GM06990 (cell line): ENCODE measurements at regions not wholly inside any gene's neighbourhood (a gene's known extent, or its start where the extent isn't known, plus 50 kb on each side); places are given as distances from the start of the nearest gene placed in this dataset.
"Not testable (repeated sequence)": the region's sequence is repeated elsewhere in the genome, so short reads cannot be mapped to it uniquely, and the experiment has no call there.

Experiments used
- DNase-seq: peaks from one replicate; pipeline ENCODE4 v3.0.0-alpha.2; 2011; ENCODE audit not compliant: insufficient read length; ENCODE audit errors: extremely low read depth
- H3K27me3 ChIP-seq: replicated peaks from 2 replicates; pipeline ENCODE4 v1.6.0; 2011; ENCODE audit warnings: low read length; ENCODE audit not compliant: control insufficient read depth, insufficient read depth
- H3K36me3 ChIP-seq: 2 replicates; pipeline ENCODE4 v1.5.1; 2011; ENCODE audit warnings: low read length; ENCODE audit not compliant: control insufficient read depth, insufficient read depth
- H3K4me3 ChIP-seq: replicated peaks from 2 replicates; pipeline ENCODE4 v1.5.1; 2011; ENCODE audit warnings: low read depth, mild to moderate bottlenecking, control low read depth, low read length
- TF ChIP-seq, protein P1 (sequence below): IDR thresholded peaks from 2 replicates; pipeline ENCODE4 v1.5.1; 2011; ENCODE audit warnings: low read length, control low read depth, mild to moderate bottlenecking, inconsistent platforms; ENCODE audit not compliant: insufficient read depth, poor library complexity, severe bottlenecking

GRCh38 chrX:121763671-121764070 is 716.3 kb downstream of the GLUD2 start:
- Histone ChIP-seq H3K27me3 (no peaks in the 10 kb centered on the region), H3K4me3 (no peak overlapping the region), H3K36me3 (no peaks in the 10 kb centered on the region)
- TF ChIP-seq, protein P1, sequence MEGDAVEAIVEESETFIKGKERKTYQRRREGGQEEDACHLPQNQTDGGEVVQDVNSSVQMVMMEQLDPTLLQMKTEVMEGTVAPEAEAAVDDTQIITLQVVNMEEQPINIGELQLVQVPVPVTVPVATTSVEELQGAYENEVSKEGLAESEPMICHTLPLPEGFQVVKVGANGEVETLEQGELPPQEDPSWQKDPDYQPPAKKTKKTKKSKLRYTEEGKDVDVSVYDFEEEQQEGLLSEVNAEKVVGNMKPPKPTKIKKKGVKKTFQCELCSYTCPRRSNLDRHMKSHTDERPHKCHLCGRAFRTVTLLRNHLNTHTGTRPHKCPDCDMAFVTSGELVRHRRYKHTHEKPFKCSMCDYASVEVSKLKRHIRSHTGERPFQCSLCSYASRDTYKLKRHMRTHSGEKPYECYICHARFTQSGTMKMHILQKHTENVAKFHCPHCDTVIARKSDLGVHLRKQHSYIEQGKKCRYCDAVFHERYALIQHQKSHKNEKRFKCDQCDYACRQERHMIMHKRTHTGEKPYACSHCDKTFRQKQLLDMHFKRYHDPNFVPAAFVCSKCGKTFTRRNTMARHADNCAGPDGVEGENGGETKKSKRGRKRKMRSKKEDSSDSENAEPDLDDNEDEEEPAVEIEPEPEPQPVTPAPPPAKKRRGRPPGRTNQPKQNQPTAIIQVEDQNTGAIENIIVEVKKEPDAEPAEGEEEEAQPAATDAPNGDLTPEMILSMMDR: no peak
- DNase-seq: no peak

DNA sequence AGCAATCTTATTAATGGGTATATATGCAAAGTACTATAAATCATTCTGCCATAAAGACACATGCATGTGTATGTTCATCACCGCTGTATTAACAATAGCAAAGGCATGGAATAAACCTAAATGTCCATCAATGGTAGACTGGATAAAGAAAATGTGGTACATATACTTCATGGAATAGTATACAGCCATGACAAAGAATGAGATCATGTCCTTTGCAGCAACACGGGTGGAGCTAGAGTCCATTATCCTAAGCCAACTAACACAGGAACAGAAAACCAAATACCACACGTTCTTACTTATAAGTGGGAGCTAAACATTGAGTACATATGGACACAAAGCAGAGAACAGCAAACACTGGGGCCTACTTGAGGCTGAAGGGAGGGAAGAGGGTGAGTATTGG is 720.8 kb downstream of the GLUD2 start:
- H3K27me3 ChIP-seq, DNase-seq, H3K36me3 ChIP-seq, H3K4me3 ChIP-seq: not testable (repeated sequence)

GRCh38 chrX:121781991-121782390 is 734.6 kb downstream of the GLUD2 start:
- Histone ChIP-seq H3K4me3 (no peak overlapping the region), H3K27me3 (no peaks in the 10 kb centered on the region), H3K36me3 (no peaks in the 10 kb centered on the region)
- no peak for DNase-seq
- TF ChIP-seq, protein P1: no peak

DNA sequence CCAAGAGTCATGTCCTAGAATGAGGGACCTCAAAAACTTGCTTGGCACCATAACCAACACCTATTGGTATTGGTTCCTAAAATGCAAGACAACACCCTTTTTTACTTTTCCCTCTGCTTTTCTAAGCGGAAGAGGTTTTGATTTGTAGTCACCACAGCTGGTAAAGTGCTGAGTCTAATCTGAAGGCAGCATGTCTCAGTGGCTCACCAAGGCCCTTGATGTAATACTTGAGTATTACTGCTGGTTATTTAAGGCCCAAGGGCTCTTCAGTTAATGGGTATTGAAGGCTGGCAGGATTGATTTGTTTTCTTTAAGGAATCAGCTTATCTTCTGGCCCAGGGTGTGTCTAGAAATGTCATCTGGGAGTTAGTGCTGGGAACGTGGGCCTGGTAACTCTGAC is 735.1 kb downstream of the GLUD2 start:
- no peak overlapping the region for H3K4me3 ChIP-seq
- no peaks in the 10 kb centered on the region for H3K27me3 ChIP-seq
- H3K36me3 ChIP-seq: no peaks in the 10 kb centered on the region
- DNase-seq: no peak
- TF ChIP-seq, protein P1: no peak

- no peak overlapping the region for H3K4me3 ChIP-seq
- TF ChIP-seq, protein P1: no peak
- H3K27me3 ChIP-seq: no peaks in the 10 kb centered on the region
- H3K36me3 ChIP-seq: no peaks in the 10 kb centered on the region
- DNase-seq: no peak
Measured at GRCh38 chrX:121782976-121783375, 735.6 kb downstream of the GLUD2 start.

DNA sequence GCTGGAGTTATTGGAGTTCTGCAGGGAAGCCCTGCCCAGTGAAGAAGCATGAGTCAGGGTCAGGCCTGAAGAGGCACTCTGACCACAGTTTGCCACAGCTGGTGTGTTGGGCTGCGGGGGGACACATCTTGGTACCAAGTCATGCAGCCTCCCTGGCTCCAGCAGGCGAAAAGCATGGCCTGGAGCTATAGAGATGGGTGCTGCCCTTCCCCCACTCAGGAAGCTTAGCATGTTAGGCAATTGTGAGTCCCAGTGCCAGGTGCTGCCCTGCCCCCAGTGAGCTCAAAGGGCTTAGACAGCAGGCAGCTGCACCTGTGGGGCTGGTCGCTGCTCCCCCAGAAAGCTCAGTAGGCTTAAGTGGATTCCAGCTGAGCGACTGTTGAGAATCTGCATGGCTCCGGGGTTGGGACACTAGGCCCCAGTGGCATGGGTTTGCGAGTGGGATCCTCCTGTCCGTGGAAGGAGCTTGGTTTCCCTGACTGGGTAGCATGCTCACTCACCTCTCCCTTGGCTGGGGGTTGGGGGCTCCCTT is 755.5 kb downstream of the GLUD2 start:
- DNase-seq: no peak
- H3K36me3 ChIP-seq: no peaks in the 10 kb centered on the region
- no peaks in the 10 kb centered on the region for H3K27me3 ChIP-seq
- H3K4me3 ChIP-seq: no peak overlapping the region
- TF ChIP-seq, protein P1: no peak
